CD8-positive, alpha-beta memory T cell (primary cell): ENCODE measurements at regions not wholly inside any gene's neighbourhood (a gene's known extent, or its start where the extent isn't known, plus 50 kb on each side); places are given as distances from the start of the nearest gene placed in this dataset.
A peak's percentile ranks its signal among the peaks of the same experiment; 100 is the strongest.
"Not testable (repeated sequence)": the region's sequence is repeated elsewhere in the genome, so short reads cannot be mapped to it uniquely, and the experiment has no call there.

Experiments
- CTCF ChIA-PET: fragments of 350-600 bp; sonication (Branson Sonifier 250); formaldehyde crosslinking; loops from one replicate; lab custom pipeline; 2021; ENCODE audit warnings: antibody characterized with exemption; lab: Charles Lee
- POLR2A ChIA-PET: fragments of 350-600 bp; sonication (Branson Sonifier 250); formaldehyde crosslinking; loops from one replicate; lab custom pipeline; 2021; ENCODE audit warnings: antibody characterized with exemption; lab: Charles Lee
- DNase-seq, 5 donors: peaks; one replicate each; pipeline versions ENCODE4 v3.0.0 to v3.0.0-alpha.2; 2020 to 2022; ENCODE audit warnings: mixed read lengths in 1 of 5
- H3K27ac ChIP-seq: one replicate; pipeline ENCODE4 v1.7.0; 2013; ENCODE audit warnings: low read depth, mild to moderate bottlenecking, low read length, moderate library complexity
- H3K27me3 ChIP-seq: 2 replicates; pipeline ENCODE4 v1.7.0; 2013; ENCODE audit warnings: low read length, mild to moderate bottlenecking; ENCODE audit not compliant: insufficient read depth, poor library complexity, severe bottlenecking
- H3K36me3 ChIP-seq: 2 replicates; pipeline ENCODE4 v1.7.0; 2013; ENCODE audit warnings: mild to moderate bottlenecking, low read length, moderate library complexity; ENCODE audit not compliant: insufficient read depth
- H3K4me1 ChIP-seq: 2 replicates; pipeline ENCODE4 v1.7.0; 2013; ENCODE audit warnings: mild to moderate bottlenecking, low read length, moderate library complexity; ENCODE audit not compliant: insufficient read depth
- H3K4me3 ChIP-seq: 2 replicates; pipeline ENCODE4 v1.7.0; 2013; ENCODE audit warnings: mild to moderate bottlenecking, low read length
- H3K9me3 ChIP-seq: 2 replicates; pipeline ENCODE4 v1.7.0; 2013; ENCODE audit warnings: mild to moderate bottlenecking, low read length
- H3K27ac Mint-ChIP-seq, 8 donors: one replicate each; pipeline ENCODE4 v1.8.0; 2020 to 2021; ENCODE audit warnings: mixed read lengths in 8 of 8, mild to moderate bottlenecking in 6 of 8, inconsistent platforms in 3 of 8, moderate library complexity in 3 of 8
- H3K27me3 Mint-ChIP-seq, 2 donors: one replicate each; pipeline ENCODE4 v1.8.0; 2020 to 2021; ENCODE audit warnings: mixed read lengths in 2 of 2, mild to moderate bottlenecking in 1 of 2, moderate library complexity in 1 of 2
- H3K36me3 Mint-ChIP-seq, 3 donors: one replicate each; pipeline ENCODE4 v1.8.0; 2020 to 2021; ENCODE audit warnings: mixed read lengths in 3 of 3, inconsistent platforms in 1 of 3, mild to moderate bottlenecking in 1 of 3
- H3K4me1 Mint-ChIP-seq, 3 donors: one replicate each; pipeline ENCODE4 v1.8.0; 2020 to 2021; ENCODE audit warnings: mixed read lengths in 3 of 3, inconsistent platforms in 1 of 3, mild to moderate bottlenecking in 1 of 3
- H3K4me3 Mint-ChIP-seq, 7 donors: one replicate each; pipeline ENCODE4 v1.8.0; 2020 to 2021; ENCODE audit warnings: mixed read lengths in 7 of 7, mild to moderate bottlenecking in 6 of 7, moderate library complexity in 4 of 7, inconsistent platforms in 2 of 7
- H3K9me3 Mint-ChIP-seq, 5 donors: one replicate each; pipeline ENCODE4 v1.8.0; 2020 to 2022; ENCODE audit warnings: mixed read lengths in 5 of 5, mild to moderate bottlenecking in 3 of 5, moderate library complexity in 2 of 5, inconsistent platforms in 1 of 5

DNA sequence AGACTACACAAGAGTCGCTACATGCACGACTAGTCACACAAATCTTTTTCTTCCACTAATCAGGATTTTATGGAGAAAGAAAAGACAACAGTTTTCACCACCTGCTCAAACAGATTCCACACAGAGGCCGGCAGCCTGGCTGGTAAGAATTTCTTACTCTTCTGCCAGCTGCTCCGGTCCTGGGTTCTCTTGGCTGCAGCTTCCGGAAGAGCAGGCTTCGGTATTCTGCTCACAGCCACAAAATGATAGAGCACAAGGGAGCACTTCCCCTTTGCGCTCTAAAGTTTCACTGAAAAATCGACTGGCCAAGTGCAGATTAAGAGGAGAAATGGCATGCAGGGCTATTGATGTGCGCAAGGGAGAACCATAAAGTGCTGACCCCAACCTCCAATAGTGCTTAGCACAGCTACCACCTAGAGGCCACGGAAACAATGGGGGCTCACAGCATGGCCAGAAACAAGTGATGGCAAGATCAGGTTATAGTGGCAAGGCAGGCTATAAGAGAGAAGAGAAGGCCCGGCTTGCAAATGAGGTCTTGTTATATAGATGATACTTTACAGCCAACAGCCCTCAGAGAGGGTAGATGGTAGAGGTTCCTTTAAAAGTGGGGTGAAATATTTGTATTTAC lies 114.2 kb upstream of the ACBD5 start:
- H3K36me3 ChIP-seq, CTCF ChIA-PET, H3K4me1 Mint-ChIP-seq, POLR2A ChIA-PET, H3K36me3 Mint-ChIP-seq, H3K9me3 Mint-ChIP-seq, H3K4me3 ChIP-seq, H3K27ac ChIP-seq, H3K4me1 ChIP-seq, H3K9me3 ChIP-seq, H3K27me3 ChIP-seq: not testable (repeated sequence)
- Mint-ChIP-seq H3K4me3 (peak overlapping the region in 5 of 7 donors; percentile 24 to 70 (median 70)), H3K27me3 (peaks cover 6 to 22% of the 10 kb centered on the region in 2 donors), H3K27ac (peak overlapping the region in 2 of 8 donors; percentile 48 to 52)
- DNase-seq = peak in 1 of 5 donors; percentile 5

DNA sequence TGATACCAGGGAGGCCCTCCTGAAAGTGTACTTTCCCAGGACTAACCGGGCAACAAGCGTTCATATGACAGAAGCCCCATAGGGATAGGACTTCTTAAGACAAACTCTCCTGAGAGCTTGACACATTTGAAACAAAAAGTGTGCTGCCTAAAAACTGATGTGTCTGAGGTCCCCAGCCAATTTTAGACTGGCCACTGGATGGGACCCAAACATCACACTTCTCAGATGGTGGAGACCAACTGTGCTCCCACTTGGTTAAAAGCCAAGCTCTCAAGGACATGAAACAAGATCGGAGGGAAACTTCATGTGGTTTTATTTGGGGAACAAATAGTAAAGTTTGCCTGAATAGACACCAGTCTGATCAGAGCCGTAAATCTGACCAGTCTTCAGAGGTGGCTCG lies 113.5 kb upstream of the ACBD5 start:
- H3K9me3 Mint-ChIP-seq, H3K4me1 ChIP-seq, H3K4me1 Mint-ChIP-seq, POLR2A ChIA-PET, CTCF ChIA-PET, H3K36me3 ChIP-seq, H3K27ac ChIP-seq, H3K4me3 ChIP-seq, DNase-seq, H3K36me3 Mint-ChIP-seq, H3K9me3 ChIP-seq, H3K27me3 ChIP-seq: not testable (repeated sequence)
- H3K4me3 Mint-ChIP-seq = peak overlapping the region in 3 of 7 donors; percentile 70
- H3K27me3 Mint-ChIP-seq = peaks cover 6 to 22% of the 10 kb centered on the region in 2 donors
- H3K27ac Mint-ChIP-seq = peak overlapping the region in 1 of 8 donors; percentile 52

DNA sequence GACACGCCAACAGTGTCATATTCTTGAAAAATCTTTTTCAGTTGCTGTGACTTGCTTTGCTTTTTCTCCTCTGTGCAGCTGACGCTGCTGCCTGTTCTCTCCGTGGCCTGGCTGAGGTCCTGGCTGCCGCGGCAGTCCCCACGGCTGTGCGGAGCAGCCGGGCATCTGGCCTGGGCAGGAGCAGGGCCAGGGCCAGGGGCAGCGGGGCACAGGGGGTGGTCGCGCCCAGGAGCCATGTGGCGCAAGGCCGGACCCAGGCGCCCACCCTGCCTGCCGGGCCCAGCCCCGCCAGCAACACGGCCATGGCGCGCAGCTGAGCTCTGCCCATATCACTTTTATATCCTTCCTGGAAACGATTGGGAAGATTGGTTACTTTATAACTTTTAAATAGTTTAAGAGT lies 109.4 kb upstream of the ACBD5 start:
- ChIA-PET CTCF (no interaction called here), POLR2A (no interaction called here)
- H3K27me3 Mint-ChIP-seq = peaks cover 17 to 43% of the 10 kb centered on the region in 2 donors

DNA sequence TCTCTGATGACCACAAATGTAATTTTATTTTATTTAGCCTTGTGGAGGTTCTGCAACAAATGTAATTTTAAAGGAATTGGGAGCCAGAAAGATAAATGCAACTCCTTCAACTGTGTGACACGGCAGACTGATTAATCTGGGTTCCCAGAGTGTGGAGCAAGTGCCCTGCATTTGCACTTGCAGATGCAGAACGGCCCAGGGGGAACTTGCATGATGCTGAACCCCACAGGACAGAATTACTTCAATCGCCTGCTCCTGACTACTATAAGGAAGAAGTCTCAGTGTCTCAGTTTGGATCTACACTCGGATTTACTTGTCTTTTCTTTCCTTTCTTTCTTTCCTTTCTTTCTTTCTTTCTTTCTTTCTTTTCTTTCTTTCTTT lies 107.2 kb upstream of the ACBD5 start:
- H3K36me3 Mint-ChIP-seq, POLR2A ChIA-PET, H3K4me3 ChIP-seq, DNase-seq, H3K4me1 ChIP-seq, H3K36me3 ChIP-seq, H3K27me3 ChIP-seq, H3K9me3 Mint-ChIP-seq, H3K9me3 ChIP-seq, H3K4me3 Mint-ChIP-seq, H3K27ac ChIP-seq: not testable (repeated sequence)
- peak overlapping the region in 1 of 8 donors; percentile 55 for H3K27ac Mint-ChIP-seq
- CTCF ChIA-PET = interaction anchor here (1.3 kb wide), 1 partner anchor 11 kb away, joined by 4 read pairs; no protein-coding TSS in a partner anchor
- peaks cover 4 to 13% (median 10%) of the 10 kb centered on the region in 3 donors for H3K4me1 Mint-ChIP-seq
- H3K27me3 Mint-ChIP-seq = peaks cover 17 to 43% of the 10 kb centered on the region in 2 donors

More for the DNA sequence above, 109.4 kb upstream of the ACBD5 start:
- Histone ChIP-seq H3K9me3 (no peaks in the 10 kb centered on the region), H3K4me1 (no peaks in the 10 kb centered on the region), H3K36me3 (no peaks in the 10 kb centered on the region), H3K27me3 (no peaks in the 10 kb centered on the region), H3K4me3 (no peak overlapping the region), H3K27ac (no peak overlapping the region)
- Mint-ChIP-seq H3K4me1 (peaks cover 4 to 19% (median 13%) of the 10 kb centered on the region in 3 donors), H3K27ac (no peak overlapping the region), H3K36me3 (no peaks in the 10 kb centered on the region), H3K4me3 (no peak overlapping the region), H3K9me3 (no peaks in the 10 kb centered on the region)
- no peak for DNase-seq

DNA sequence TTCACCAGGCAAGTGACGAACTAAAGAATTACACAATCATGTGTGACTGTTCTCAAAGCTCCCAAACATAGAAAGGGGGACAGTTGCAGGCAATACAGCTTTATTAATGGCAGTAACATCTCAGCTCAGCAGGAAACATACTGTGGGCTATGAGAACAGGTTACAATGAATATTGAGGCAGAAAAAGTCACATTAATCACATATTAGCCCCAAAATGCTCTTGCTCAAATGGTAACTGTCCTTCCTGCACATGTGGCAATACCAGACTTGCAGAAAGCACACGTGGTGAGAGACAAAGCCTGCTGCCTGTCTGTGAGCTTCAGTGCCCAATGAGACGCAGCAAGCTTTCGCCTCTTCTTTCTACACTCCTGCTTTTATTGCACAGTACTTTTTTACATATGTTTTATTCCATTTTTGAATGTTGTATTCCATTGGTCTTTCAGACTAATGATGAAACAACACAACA lies 104.9 kb upstream of the ACBD5 start:
- Histone ChIP-seq H3K27me3 (no peaks in the 10 kb centered on the region), H3K9me3 (no peaks in the 10 kb centered on the region), H3K27ac (no peak overlapping the region), H3K4me1 (no peaks in the 10 kb centered on the region), H3K36me3 (no peaks in the 10 kb centered on the region), H3K4me3 (no peak overlapping the region)
- peak overlapping the region in 1 of 8 donors; percentile 8 for H3K27ac Mint-ChIP-seq
- CTCF ChIA-PET = interaction anchor here (1.1 kb wide), 1 partner anchor 11 kb away, joined by 3 read pairs; no protein-coding TSS in a partner anchor
- POLR2A ChIA-PET = no interaction called here
- peaks cover 14 to 26% of the 10 kb centered on the region in 2 donors for H3K27me3 Mint-ChIP-seq
- no peak overlapping the region for H3K4me3 Mint-ChIP-seq
- DNase-seq = no peak
- H3K36me3 Mint-ChIP-seq = no peaks in the 10 kb centered on the region
- peaks cover 4 to 13% (median 10%) of the 10 kb centered on the region in 3 donors for H3K4me1 Mint-ChIP-seq
- no peaks in the 10 kb centered on the region for H3K9me3 Mint-ChIP-seq

DNA sequence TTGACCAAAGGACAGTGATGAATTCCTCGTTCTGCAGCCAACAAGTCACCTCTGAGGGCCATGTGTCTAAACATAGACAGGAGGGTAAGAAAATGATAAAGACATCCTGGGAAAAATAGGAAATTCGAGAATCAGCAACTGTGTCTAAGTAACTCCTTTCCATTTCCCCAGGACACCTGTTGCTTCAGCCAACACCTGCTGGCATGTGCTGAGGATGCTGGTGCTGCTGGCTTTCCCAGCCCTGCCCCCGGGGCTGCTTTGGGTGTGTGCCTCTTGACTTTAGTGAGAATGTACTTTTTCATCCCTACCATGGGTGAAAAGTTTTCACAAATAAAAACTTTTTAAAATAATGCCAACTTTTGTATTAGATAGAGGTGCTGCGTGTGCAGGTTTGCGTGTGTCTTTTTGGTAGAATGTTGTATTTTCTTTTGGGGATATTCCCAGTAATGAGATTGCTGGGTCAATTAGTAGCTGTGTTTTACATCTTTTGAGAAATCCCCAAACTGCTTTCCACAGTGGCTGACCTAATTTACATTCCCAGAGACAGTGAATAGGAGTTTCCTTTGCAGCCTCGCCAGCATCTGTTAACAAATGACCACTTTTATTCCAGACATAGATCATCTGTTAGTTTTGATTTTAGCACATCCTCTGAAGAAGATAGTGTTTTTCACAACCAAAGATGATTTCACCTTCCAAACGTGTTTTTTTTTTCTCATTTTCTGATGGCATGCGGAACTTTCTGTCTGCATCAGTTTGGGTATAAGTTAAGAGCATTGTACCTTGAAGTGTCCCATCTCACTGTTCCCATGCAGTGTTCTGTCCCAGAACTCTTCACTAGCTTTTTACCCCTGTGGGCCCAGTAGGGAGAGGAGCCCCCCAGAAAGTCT lies 104.2 kb upstream of the ACBD5 start:
- Histone ChIP-seq H3K9me3 (no peaks in the 10 kb centered on the region), H3K27me3 (no peaks in the 10 kb centered on the region), H3K36me3 (no peaks in the 10 kb centered on the region), H3K4me1 (no peaks in the 10 kb centered on the region), H3K4me3 (no peak overlapping the region), H3K27ac (no peak overlapping the region)
- DNase-seq = no peak
- Mint-ChIP-seq H3K9me3 (no peaks in the 10 kb centered on the region), H3K4me3 (no peak overlapping the region), H3K27ac (peak overlapping the region in 1 of 8 donors; percentile 8), H3K36me3 (no peaks in the 10 kb centered on the region), H3K27me3 (peaks cover 12 to 24% of the 10 kb centered on the region in 2 donors), H3K4me1 (peaks cover 4 to 13% (median 10%) of the 10 kb centered on the region in 3 donors)
- CTCF ChIA-PET = interaction anchor here (1.1 kb wide), 1 partner anchor 10 kb away, joined by 3 read pairs; no protein-coding TSS in a partner anchor
- POLR2A ChIA-PET = no interaction called here

DNA sequence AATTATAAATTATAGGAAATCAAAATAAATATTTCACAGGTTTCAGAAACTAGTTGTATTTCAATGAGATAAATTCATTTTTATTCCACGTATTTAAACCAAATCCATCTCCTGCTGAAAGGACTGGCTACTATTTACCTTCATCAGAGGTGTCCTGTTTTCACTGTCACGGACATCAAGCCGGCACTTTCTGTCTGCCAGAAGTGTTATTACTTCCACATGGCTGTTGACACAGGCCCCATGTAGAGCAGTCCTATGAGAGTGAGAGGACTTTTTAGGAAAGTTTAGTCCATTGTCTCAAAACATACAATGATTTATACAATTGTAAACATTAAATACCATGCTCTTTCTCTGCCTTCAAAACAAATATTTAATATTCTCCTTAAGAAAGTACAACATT lies 100.4 kb upstream of the ACBD5 start:
- Histone ChIP-seq H3K4me3 (no peak overlapping the region), H3K27me3 (no peaks in the 10 kb centered on the region), H3K36me3 (no peaks in the 10 kb centered on the region), H3K9me3 (no peaks in the 10 kb centered on the region), H3K27ac (no peak overlapping the region), H3K4me1 (no peaks in the 10 kb centered on the region)
- CTCF ChIA-PET = no interaction called here
- no peaks in the 10 kb centered on the region for H3K9me3 Mint-ChIP-seq
- no peak overlapping the region for H3K4me3 Mint-ChIP-seq
- no peak overlapping the region for H3K27ac Mint-ChIP-seq
- no peak for DNase-seq
- H3K27me3 Mint-ChIP-seq = peaks cover 2 to 14% of the 10 kb centered on the region in 2 donors
- POLR2A ChIA-PET = no interaction called here
- peaks cover 2 to 8% (median 7%) of the 10 kb centered on the region in 3 donors for H3K4me1 Mint-ChIP-seq
- H3K36me3 Mint-ChIP-seq = no peaks in the 10 kb centered on the region

DNA sequence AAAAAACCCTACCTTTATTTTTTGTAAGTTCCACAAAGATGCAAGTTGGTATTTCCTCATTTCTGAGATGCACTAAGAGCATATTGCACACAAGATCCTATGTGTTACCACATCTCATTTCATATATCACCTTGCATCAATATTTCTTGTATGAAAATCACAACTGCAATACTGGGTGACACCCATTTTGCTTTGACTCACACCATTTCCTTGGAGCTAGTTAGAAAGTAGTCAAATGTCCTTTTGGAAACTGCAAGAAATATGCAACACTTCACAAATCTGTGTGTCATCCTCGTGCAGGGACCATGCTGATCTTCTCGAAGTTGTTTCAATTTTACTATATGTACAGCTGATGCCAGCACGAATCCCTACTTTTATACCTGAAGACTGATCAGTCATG lies 94.6 kb upstream of the ACBD5 start:
- H3K9me3 Mint-ChIP-seq, H3K27ac ChIP-seq, H3K4me3 ChIP-seq, H3K4me1 Mint-ChIP-seq, H3K36me3 ChIP-seq, H3K9me3 ChIP-seq, H3K27me3 ChIP-seq, DNase-seq, H3K4me3 Mint-ChIP-seq, H3K36me3 Mint-ChIP-seq, H3K27ac Mint-ChIP-seq, H3K4me1 ChIP-seq, POLR2A ChIA-PET: not testable (repeated sequence)
- CTCF ChIA-PET = interaction anchor here (1.1 kb wide), 1 partner anchor 10 kb away, joined by 3 read pairs; no protein-coding TSS in a partner anchor
- H3K27me3 Mint-ChIP-seq = peaks cover 0 to 26% of the 10 kb centered on the region in 2 donors
